ENCODE measurements at regions not wholly inside any gene's neighbourhood (a gene's known extent, or its start where the extent isn't known, plus 50 kb on each side); places are given as distances from the start of the nearest gene placed in this dataset.

- no TSS peak for BruUV-seq (replicated peaks)
- intact Hi-C loops (cut with micrococcal nuclease; ENCODE audit: unreplicated experiment) (no loop called here), in situ Hi-C loops (cut with HindIII; ENCODE audit: low pct_unique_long_range_greater_than_20kb, low sequenced_read_pairs) (no loop called here)
- Histone ChIP-seq H3K9me3 (ENCODE audit: control insufficient read depth, insufficient read depth, low read depth, low read length) (no peaks in the 10 kb centered on the region), H3K36me3 (ENCODE audit: control insufficient read depth, insufficient read depth, low read length) (no peaks in the 10 kb centered on the region), H3K4me3 (ENCODE audit: low read depth in 2 of 2, low read length in 2 of 2) (no peak overlapping the region), H3K27me3 (ENCODE audit: control insufficient read depth, insufficient read depth, low read length) (no peaks in the 10 kb centered on the region), H3K27ac (ENCODE audit: low read length) (no peak overlapping the region), H3K4me1 (ENCODE audit: control insufficient read depth, insufficient read depth, low read length) (no peaks in the 10 kb centered on the region)
- ChIA-PET CTCF (no interaction called here), POLR2A (no interaction called here)
- DNase-seq (ENCODE audit: low read depth, low spot score) (no peak), ATAC-seq (no peak)
- TF ChIP-seq CTCF (IDR thresholded peaks at IDR 0.05) (no peak), POLR2AphosphoS5 (IDR thresholded peaks at IDR 0.05; ENCODE audit: low read depth, low read length) (no peak), REST (IDR thresholded peaks at IDR 0.05; ENCODE audit: insufficient read depth in 1 of 2, low read depth in 2 of 2, low read length in 1 of 2) (no peak), TCF7L2 (IDR thresholded peaks at IDR 0.05; ENCODE audit: low read depth, low read length) (no peak), SIN3A (IDR thresholded peaks at IDR 0.05; ENCODE audit: borderline replicate concordance, insufficient read depth, low read depth, low read length) (no peak)
Measured at GRCh38 chr7:17481118-17481517, 182.7 kb downstream of the AHR start.

GRCh38 chr7:17485368-17485767 lies 186.9 kb downstream of the AHR start:
- intact Hi-C loops (cut with micrococcal nuclease; ENCODE audit: unreplicated experiment) = no loop called here
- Histone ChIP-seq H3K36me3 (ENCODE audit: control insufficient read depth, insufficient read depth, low read length) (no peaks in the 10 kb centered on the region), H3K27ac (ENCODE audit: low read length) (no peak overlapping the region), H3K4me3 (ENCODE audit: low read depth in 2 of 2, low read length in 2 of 2) (no peak overlapping the region), H3K4me1 (ENCODE audit: control insufficient read depth, insufficient read depth, low read length) (no peaks in the 10 kb centered on the region), H3K27me3 (ENCODE audit: control insufficient read depth, insufficient read depth, low read length) (no peaks in the 10 kb centered on the region), H3K9me3 (ENCODE audit: control insufficient read depth, insufficient read depth, low read depth, low read length) (no peaks in the 10 kb centered on the region)
- ATAC-seq (no peak), DNase-seq (ENCODE audit: low read depth, low spot score) (no peak)
- TF ChIP-seq SIN3A (IDR thresholded peaks at IDR 0.05; ENCODE audit: borderline replicate concordance, insufficient read depth, low read depth, low read length) (no peak), TCF7L2 (IDR thresholded peaks at IDR 0.05; ENCODE audit: low read depth, low read length) (no peak), CTCF (IDR thresholded peaks at IDR 0.05) (no peak), POLR2AphosphoS5 (IDR thresholded peaks at IDR 0.05; ENCODE audit: low read depth, low read length) (no peak), REST (IDR thresholded peaks at IDR 0.05; ENCODE audit: insufficient read depth in 1 of 2, low read depth in 2 of 2, low read length in 1 of 2) (no peak)
- ChIA-PET CTCF (no interaction called here), POLR2A (no interaction called here)
- no TSS peak for BruUV-seq (replicated peaks)
- in situ Hi-C loops (cut with HindIII; ENCODE audit: low pct_unique_long_range_greater_than_20kb, low sequenced_read_pairs) = no loop called here
